Prostate gland (tissue), 2 donors: ENCODE measurements at regions not wholly inside any gene's neighbourhood (a gene's known extent, or its start where the extent isn't known, plus 50 kb on each side); places are given as distances from the start of the nearest gene placed in this dataset.

ENCODE experiments used
- CTCF ChIP-seq, 4 experiments: fragments of 200-600 bp in 2 of 4; fragments of 450-650 bp in 2 of 4; sonication (generic) in 2 of 4; IDR thresholded peaks; 1 replicate in 3 of 4; 2 replicates in 1 of 4; pipeline ENCODE4 v1.5.1; 2016 to 2019; ENCODE audit warnings: antibody characterized with exemption in 4 of 4, mild to moderate bottlenecking in 2 of 4, moderate library complexity in 2 of 4
- POLR2A ChIP-seq: fragments of 450-650 bp; IDR thresholded peaks from one replicate; pipeline ENCODE4 v1.6.1; 2016; ENCODE audit warnings: antibody characterized with exemption, mild to moderate bottlenecking

GRCh38 chr4:187141101-187141500 lies 417.4 kb upstream of the FAT1 start:
- TF ChIP-seq POLR2A (no peak), CTCF (IDR thresholded peaks at IDR 0.05) (no peak)
